ENCODE measurements at regions not wholly inside any gene's neighbourhood (a gene's known extent, or its start where the extent isn't known, plus 50 kb on each side); places are given as distances from the start of the nearest gene placed in this dataset.
"Not testable (repeated sequence)": the region's sequence is repeated elsewhere in the genome, so short reads cannot be mapped to it uniquely, and the experiment has no call there.

DNA sequence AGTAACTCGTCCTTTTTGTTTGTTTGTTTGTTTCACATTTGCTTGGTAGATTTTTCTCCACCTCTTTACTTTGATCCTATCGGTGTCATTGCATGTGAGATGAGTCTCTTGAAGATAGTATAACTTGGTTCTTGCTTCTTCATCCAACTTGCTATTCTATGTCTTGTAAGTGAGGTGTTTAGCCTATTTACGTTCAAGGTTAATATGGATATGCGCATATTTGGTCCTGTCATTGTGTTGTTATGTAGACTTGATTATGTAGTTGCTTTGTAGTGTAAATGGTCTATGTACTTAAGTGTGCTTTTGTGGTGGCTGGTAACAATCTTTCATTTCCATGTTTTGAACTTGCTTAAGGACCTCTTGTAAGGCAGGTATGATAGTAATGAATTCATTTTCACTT, 192.8 kb upstream of the MAGI2 start:
- TF ChIP-seq, protein P1, sequence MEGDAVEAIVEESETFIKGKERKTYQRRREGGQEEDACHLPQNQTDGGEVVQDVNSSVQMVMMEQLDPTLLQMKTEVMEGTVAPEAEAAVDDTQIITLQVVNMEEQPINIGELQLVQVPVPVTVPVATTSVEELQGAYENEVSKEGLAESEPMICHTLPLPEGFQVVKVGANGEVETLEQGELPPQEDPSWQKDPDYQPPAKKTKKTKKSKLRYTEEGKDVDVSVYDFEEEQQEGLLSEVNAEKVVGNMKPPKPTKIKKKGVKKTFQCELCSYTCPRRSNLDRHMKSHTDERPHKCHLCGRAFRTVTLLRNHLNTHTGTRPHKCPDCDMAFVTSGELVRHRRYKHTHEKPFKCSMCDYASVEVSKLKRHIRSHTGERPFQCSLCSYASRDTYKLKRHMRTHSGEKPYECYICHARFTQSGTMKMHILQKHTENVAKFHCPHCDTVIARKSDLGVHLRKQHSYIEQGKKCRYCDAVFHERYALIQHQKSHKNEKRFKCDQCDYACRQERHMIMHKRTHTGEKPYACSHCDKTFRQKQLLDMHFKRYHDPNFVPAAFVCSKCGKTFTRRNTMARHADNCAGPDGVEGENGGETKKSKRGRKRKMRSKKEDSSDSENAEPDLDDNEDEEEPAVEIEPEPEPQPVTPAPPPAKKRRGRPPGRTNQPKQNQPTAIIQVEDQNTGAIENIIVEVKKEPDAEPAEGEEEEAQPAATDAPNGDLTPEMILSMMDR (IDR thresholded peaks at IDR 0.05; ENCODE audit: insufficient read depth, low read depth, low read length), result no peak
- DNase-seq (ENCODE audit: low read depth), result no peak
- no peak overlapping the region for H3K4me3 ChIP-seq (ENCODE audit: low read depth, low read length)

GRCh38 chr7:79636849-79637248, 183.4 kb upstream of the MAGI2 start:
- no peak overlapping the region for H3K4me3 ChIP-seq (ENCODE audit: low read depth, low read length)
- TF ChIP-seq, protein P1 (IDR thresholded peaks at IDR 0.05; ENCODE audit: insufficient read depth, low read depth, low read length), result no peak
- no peak for DNase-seq (ENCODE audit: low read depth)

DNA sequence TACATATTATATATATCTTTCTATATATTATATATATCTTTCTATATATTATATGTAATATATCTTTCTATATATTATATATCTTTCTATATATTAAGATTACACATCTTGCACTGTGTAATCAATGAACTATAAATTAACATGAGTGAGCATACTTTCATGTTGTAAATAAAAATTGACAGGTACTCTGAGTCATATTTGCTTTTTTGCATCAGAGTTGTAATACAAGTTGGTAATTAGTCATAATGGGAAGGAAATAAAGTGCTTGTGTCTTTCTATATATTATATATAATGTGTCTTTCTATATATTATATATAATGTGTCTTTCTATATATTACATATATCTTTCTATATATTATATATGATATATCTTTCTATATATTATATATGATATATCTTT, 172.5 kb upstream of the MAGI2 start:
- H3K4me3 ChIP-seq (ENCODE audit: low read depth, low read length); DNase-seq (ENCODE audit: low read depth): not testable (repeated sequence)

DNA sequence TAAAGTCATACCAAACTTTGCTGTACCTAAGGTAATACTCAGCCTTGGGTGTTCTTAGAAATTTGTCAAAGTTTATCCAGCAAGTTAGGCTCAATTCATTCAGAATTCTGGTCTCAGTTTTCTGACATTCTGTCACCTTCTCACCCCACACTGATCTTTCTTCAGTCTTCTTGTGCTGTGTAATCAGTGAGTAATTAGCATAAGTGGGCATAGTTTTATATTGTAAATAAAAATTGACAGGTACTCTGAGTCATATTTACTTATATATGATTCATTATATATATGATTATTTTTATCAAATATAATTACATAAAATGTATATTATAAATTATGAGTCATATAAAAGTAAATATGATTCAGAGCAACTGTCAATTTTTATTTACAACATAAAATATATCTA, 170.9 kb upstream of the MAGI2 start:
- no peak for DNase-seq (ENCODE audit: low read depth)
- no peak overlapping the region for H3K4me3 ChIP-seq (ENCODE audit: low read depth, low read length)
- TF ChIP-seq, protein P1 (IDR thresholded peaks at IDR 0.05; ENCODE audit: insufficient read depth, low read depth, low read length), result no peak

GRCh38 chr7:79622781-79623180, 169.3 kb upstream of the MAGI2 start:
- TF ChIP-seq, protein P1 (IDR thresholded peaks at IDR 0.05; ENCODE audit: insufficient read depth, low read depth, low read length), result no peak
- no peak for DNase-seq (ENCODE audit: low read depth)
- no peak overlapping the region for H3K4me3 ChIP-seq (ENCODE audit: low read depth, low read length)

DNA sequence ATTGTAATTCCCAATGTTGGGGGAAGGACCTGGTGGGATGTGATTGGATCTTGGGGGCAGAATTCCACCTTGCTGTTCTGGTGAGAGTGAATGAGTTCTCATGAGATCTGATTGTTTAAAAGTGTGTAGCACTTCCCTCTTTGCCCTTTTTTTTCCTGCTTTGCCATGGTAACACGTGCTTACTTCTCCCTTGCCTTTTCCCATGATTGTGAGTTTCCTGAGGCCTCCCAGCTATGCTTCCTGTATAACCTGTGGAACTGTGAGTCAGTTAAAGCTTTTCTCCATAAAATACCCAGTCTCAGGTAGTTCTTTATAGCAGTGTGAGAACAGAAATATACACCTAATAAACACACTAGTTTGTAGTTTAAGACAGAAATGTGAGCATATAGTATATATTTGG, 166.8 kb upstream of the MAGI2 start:
- TF ChIP-seq, protein P1 (IDR thresholded peaks at IDR 0.05; ENCODE audit: insufficient read depth, low read depth, low read length), result no peak
- H3K4me3 ChIP-seq (ENCODE audit: low read depth, low read length), result no peak overlapping the region
- no peak for DNase-seq (ENCODE audit: low read depth)

- DNase-seq (ENCODE audit: low read depth), result no peak
- TF ChIP-seq, protein P1 (IDR thresholded peaks at IDR 0.05; ENCODE audit: insufficient read depth, low read depth, low read length), result no peak
- no peak overlapping the region for H3K4me3 ChIP-seq (ENCODE audit: low read depth, low read length)
Observed at GRCh38 chr7:79619216-79619615, 165.7 kb upstream of the MAGI2 start.
